ENCODE measurements at regions not wholly inside any gene's neighbourhood (a gene's known extent, or its start where the extent isn't known, plus 50 kb on each side); places are given as distances from the start of the nearest gene placed in this dataset.

GRCh38 chr6:55678330-55679224, 99.6 kb upstream of the HMGCLL1 start:
- TF ChIP-seq SRF (IDR thresholded peaks at IDR 0.05; ENCODE audit: low read depth) (no peak), MAX (IDR thresholded peaks at IDR 0.05) (no peak), RAD21 (IDR thresholded peaks at IDR 0.05; ENCODE audit: low read depth) (no peak), ZNF274 (IDR thresholded peaks at IDR 0.05; ENCODE audit: low read depth, low read length) (no peak), ZFX (IDR thresholded peaks at IDR 0.05) (no peak), JUND (IDR thresholded peaks at IDR 0.05) (no peak), EZH2phosphoT487 (IDR thresholded peaks at IDR 0.05; ENCODE audit: borderline replicate concordance) (no peak), CTCF (IDR thresholded peaks at IDR 0.05 in 2 of 3, conservative IDR thresholded peaks at IDR 0.05 in 1 of 3; ENCODE audit: borderline replicate concordance in 1 of 3, insufficient read depth in 1 of 3, low read depth in 2 of 3, low read length in 2 of 3) (no peak)
- H3K9ac ChIP-seq (ENCODE audit: low read length) = no peak overlapping the region
- DNase-seq (ENCODE audit: low read depth, low spot score) = no peak
- no peak for ATAC-seq
- H3K79me2 ChIP-seq (ENCODE audit: insufficient read depth, low read length) = no peaks in the 10 kb centered on the region
- no peak overlapping the region for H3K27ac ChIP-seq (ENCODE audit: low read depth, low read length)
- BruUV-seq (replicated peaks) = no TSS peak
- H3K9me2 ChIP-seq (ENCODE audit: insufficient read depth) = no peaks in the 10 kb centered on the region
- H3K36me3 ChIP-seq (ENCODE audit: control insufficient read depth in 1 of 2, insufficient read depth in 2 of 2, low read length in 2 of 2) = no peaks in the 10 kb centered on the region
- ChIA-PET RAD21 (ENCODE audit: low non-redundant PET in 1 of 2, low total read pairs in 2 of 2, uncharacterized antibody in 2 of 2, unreplicated experiment in 2 of 2) (no interaction called here), POLR2A (no interaction called here), CTCF (no interaction called here)
- no peaks in the 10 kb centered on the region for H3K4me1 ChIP-seq (ENCODE audit: control insufficient read depth in 1 of 2, insufficient read depth in 2 of 2, low read length in 2 of 2)
- no peak overlapping the region for H3K4me3 ChIP-seq (replicated peaks in 1 of 2; ENCODE audit: low read depth in 1 of 2, low read length in 2 of 2)
- no peak overlapping the region for H2AFZ ChIP-seq (ENCODE audit: low read depth, low read length, poor library complexity, severe bottlenecking)
- peaks cover 34% of the 10 kb centered on the region for H3K27me3 ChIP-seq (ENCODE audit: insufficient read depth, low read length)
- H3K9me3 ChIP-seq (ENCODE audit: control insufficient read depth in 1 of 2, insufficient read depth in 1 of 2, low read depth in 1 of 2, low read length in 2 of 2) = no peaks in the 10 kb centered on the region
- H4K20me1 ChIP-seq (ENCODE audit: insufficient read depth) = no peaks in the 10 kb centered on the region
- H3K4me2 ChIP-seq (ENCODE audit: low read length) = no peak overlapping the region
- intact Hi-C loops (cut with micrococcal nuclease) = no loop called here
